SK-N-SH treated with all-trans-retinoic acid at 6 μM for 48 hours (cell line): ENCODE measurements at regions not wholly inside any gene's neighbourhood (a gene's known extent, or its start where the extent isn't known, plus 50 kb on each side); places are given as distances from the start of the nearest gene placed in this dataset.

Experiments used
- ARNTL ChIP-seq: fragments of 450-650 bp; formaldehyde crosslinking; IDR thresholded peaks from 2 replicates; pipeline ENCODE4 v1.5.0; 2020; ENCODE audit warnings: low read depth, mild to moderate bottlenecking, moderate library complexity, borderline replicate concordance
- BACH2 ChIP-seq: fragments of 250-450 bp; sonication (Bioruptor Pico); IDR thresholded peaks from 2 replicates; pipeline ENCODE4 v1.9.0; 2021; ENCODE audit warnings: mild to moderate bottlenecking, borderline replicate concordance
- CREB5 ChIP-seq: fragments of 250-450 bp; sonication (Bioruptor Pico); IDR thresholded peaks from 2 replicates; pipeline ENCODE4 v1.5.1; 2020; ENCODE audit warnings: low read depth, mild to moderate bottlenecking, moderate library complexity
- GLIS3 ChIP-seq: fragments of 250-450 bp; sonication (Bioruptor Pico); IDR thresholded peaks from 2 replicates; pipeline ENCODE4 v1.5.0; 2020; ENCODE audit warnings: mild to moderate bottlenecking, moderate library complexity
- OSR1 ChIP-seq: fragments of 250-450 bp; sonication (Bioruptor Pico); IDR thresholded peaks from 2 replicates; pipeline ENCODE4 v1.8.0; 2022; ENCODE audit warnings: moderate library complexity, mild to moderate bottlenecking, inconsistent platforms
- PATZ1 ChIP-seq: fragments of 250-450 bp; sonication (Bioruptor Pico); IDR thresholded peaks from 2 replicates; pipeline ENCODE4 v1.8.0; 2020; ENCODE audit warnings: mild to moderate bottlenecking, moderate library complexity, borderline replicate concordance
- RARB ChIP-seq: fragments of 250-450 bp; sonication (Bioruptor Pico); IDR thresholded peaks from 2 replicates; pipeline ENCODE4 v1.8.0; 2021; ENCODE audit warnings: mild to moderate bottlenecking, moderate library complexity
- SNAI2 ChIP-seq: fragments of 250-450 bp; sonication (Bioruptor Pico); IDR thresholded peaks from 2 replicates; pipeline ENCODE4 v1.5.0; 2020; ENCODE audit warnings: mild to moderate bottlenecking, moderate library complexity
- TOX ChIP-seq: fragments of 250-450 bp; sonication (Bioruptor Pico); IDR thresholded peaks from 2 replicates; pipeline ENCODE4 v1.8.0; 2021; ENCODE audit warnings: mild to moderate bottlenecking, moderate library complexity, borderline replicate concordance
- TSHZ2 ChIP-seq: fragments of 250-450 bp; sonication (Bioruptor Pico); IDR thresholded peaks from 2 replicates; pipeline ENCODE4 v1.5.0; 2020; ENCODE audit warnings: mild to moderate bottlenecking, moderate library complexity
- ZFP3 ChIP-seq: fragments of 250-450 bp; sonication (Bioruptor Pico); IDR thresholded peaks from 2 replicates; pipeline ENCODE4 v1.5.0; 2020; ENCODE audit warnings: mild to moderate bottlenecking, moderate library complexity
- ZNF565 ChIP-seq: fragments of 450-650 bp; formaldehyde crosslinking; conservative IDR thresholded peaks from 2 replicates; pipeline ENCODE4 v1.5.0; 2020; ENCODE audit warnings: low read depth, mild to moderate bottlenecking, moderate library complexity

DNA sequence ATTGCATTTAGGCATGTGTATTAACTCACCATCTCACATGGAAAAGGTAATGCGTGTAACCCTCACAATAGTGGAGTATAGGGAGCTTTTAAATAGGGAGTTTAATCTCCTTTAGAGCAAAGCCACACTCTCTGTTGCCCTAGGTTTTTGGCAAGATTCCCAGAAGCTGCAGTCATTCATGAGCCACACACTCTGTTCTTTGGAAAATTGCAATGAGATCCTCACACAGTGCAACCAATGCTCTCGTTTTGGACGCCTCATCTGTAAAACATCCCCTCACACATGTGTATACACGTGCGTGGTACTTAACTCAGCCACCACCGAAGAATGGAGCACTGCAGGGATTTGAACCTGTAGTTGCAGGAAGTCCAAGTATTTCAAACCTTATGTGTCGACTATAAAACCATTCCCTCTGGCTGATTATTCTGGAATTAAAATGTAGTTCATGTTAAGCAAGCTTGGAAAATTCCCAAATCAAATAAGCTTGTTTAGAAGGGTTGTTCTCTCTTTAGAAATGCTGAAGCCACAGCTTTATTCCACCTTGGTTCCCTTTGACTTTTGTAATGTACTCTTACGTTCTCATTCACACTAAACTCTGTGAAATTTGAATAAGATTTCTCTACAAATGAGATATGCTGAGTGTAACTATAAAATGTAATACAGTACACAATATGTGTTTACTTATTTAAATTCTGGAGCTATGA lies 489.8 kb upstream of the MANEA start:
- TF ChIP-seq RARB (CRISPR knock-in tag): no peak
- TF ChIP-seq TSHZ2 (CRISPR knock-in tag): no peak
- TF ChIP-seq ARNTL (CRISPR knock-in tag): no peak
- TF ChIP-seq SNAI2 (CRISPR knock-in tag): no peak
- TF ChIP-seq CREB5 (CRISPR knock-in tag): no peak
- TF ChIP-seq PATZ1 (CRISPR knock-in tag): no peak
- TF ChIP-seq OSR1 (CRISPR knock-in tag): no peak
- no peak for TF ChIP-seq ZFP3 (CRISPR knock-in tag)
- TF ChIP-seq GLIS3 (CRISPR knock-in tag): no peak
- no peak for TF ChIP-seq ZNF565
- no peak for TF ChIP-seq TOX (CRISPR knock-in tag)
- no peak for TF ChIP-seq BACH2 (CRISPR knock-in tag)
